ENCODE measurements at regions not wholly inside any gene's neighbourhood (a gene's known extent, or its start where the extent isn't known, plus 50 kb on each side); places are given as distances from the start of the nearest gene placed in this dataset.

GRCh38 chr22:45067731-45068130 is 57.9 kb upstream of the PHF21B start:
- no peak for TF ChIP-seq CTCF (IDR thresholded peaks at IDR 0.05)
- TF ChIP-seq POLR2A (IDR thresholded peaks at IDR 0.05; ENCODE audit: low read depth): no peak
- no peak for TF ChIP-seq POLR2AphosphoS5 (IDR thresholded peaks at IDR 0.05)
